DMS79 treated with DMSO at 0.1 percent for 48 hours (cell line): ENCODE measurements at regions not wholly inside any gene's neighbourhood (a gene's known extent, or its start where the extent isn't known, plus 50 kb on each side); places are given as distances from the start of the nearest gene placed in this dataset.

Experiments used
- DNase-seq: peaks from one replicate; lab custom pipeline; 2025; lab: John Stamatoyannopoulos, UW

GRCh38 chr5:96245140-96246091 lies 187.6 kb downstream of the PCSK1 start:
- DNase-seq: no peak

GRCh38 chr5:96244696-96245095 lies 188.4 kb downstream of the PCSK1 start:
- DNase-seq: no peak

GRCh38 chr5:96243862-96244261 lies 189.2 kb downstream of the PCSK1 start:
- DNase-seq: no peak

- DNase-seq: no peak
These were observed 189.8 kb downstream of the PCSK1 start for GRCh38 chr5:96243203-96243602.

- DNase-seq: no peak
These were observed 190.5 kb downstream of the PCSK1 start for GRCh38 chr5:96242571-96242970.

GRCh38 chr5:96236831-96237230 lies 196.2 kb downstream of the PCSK1 start:
- DNase-seq: no peak

- no peak for DNase-seq
These were observed 197.0 kb downstream of the PCSK1 start for GRCh38 chr5:96236051-96236450.

- DNase-seq: no peak
These were observed 197.8 kb downstream of the PCSK1 start for GRCh38 chr5:96235008-96235910.

- DNase-seq: no peak
These were observed 200.4 kb downstream of the PCSK1 start for GRCh38 chr5:96232602-96233001.

- DNase-seq: no peak
These were observed 203.9 kb downstream of the PCSK1 start for GRCh38 chr5:96229188-96229587.

- DNase-seq: no peak
These were observed 204.6 kb downstream of the PCSK1 start for GRCh38 chr5:96228408-96228807.

- DNase-seq: no peak
These were observed 205.1 kb downstream of the PCSK1 start for GRCh38 chr5:96227957-96228356.

GRCh38 chr5:96226941-96227552 lies 206.0 kb downstream of the PCSK1 start:
- no peak for DNase-seq

GRCh38 chr5:96222129-96222528 lies 210.9 kb downstream of the PCSK1 start:
- DNase-seq: no peak

GRCh38 chr5:96220610-96221390 lies 212.2 kb downstream of the PCSK1 start:
- DNase-seq: no peak

- no peak for DNase-seq
These were observed 213.3 kb downstream of the PCSK1 start for GRCh38 chr5:96219580-96220281.

GRCh38 chr5:96218653-96219052 lies 214.4 kb downstream of the PCSK1 start:
- DNase-seq: no peak

- DNase-seq: no peak
These were observed 218.4 kb downstream of the PCSK1 start for GRCh38 chr5:96214442-96215197.

GRCh38 chr5:96209829-96210228 lies 223.2 kb downstream of the PCSK1 start:
- DNase-seq: no peak

- DNase-seq: no peak
These were observed 225.6 kb downstream of the PCSK1 start for GRCh38 chr5:96207420-96207819.
